ENCODE measurements at regions not wholly inside any gene's neighbourhood (a gene's known extent, or its start where the extent isn't known, plus 50 kb on each side); places are given as distances from the start of the nearest gene placed in this dataset.

DNA sequence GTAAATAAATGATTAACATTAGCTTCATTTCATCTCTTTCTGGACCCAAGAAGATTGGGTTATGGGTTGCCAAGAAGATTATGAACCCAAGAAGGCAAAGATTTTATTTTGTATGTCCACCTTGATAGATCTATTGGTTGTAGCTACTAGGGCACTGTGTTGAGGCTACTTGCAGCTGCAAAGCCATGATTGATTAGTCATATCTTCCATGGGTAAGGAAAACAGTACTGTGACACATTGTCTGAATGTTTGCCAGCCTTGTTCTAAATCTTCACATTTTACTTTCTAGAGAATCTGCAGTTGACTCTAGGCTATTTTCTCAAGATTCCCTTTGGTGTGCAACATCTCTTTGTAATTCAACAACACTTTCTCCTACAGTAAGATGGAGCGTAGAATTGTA lies 229.2 kb upstream of the KCNH8 start:
- TF ChIP-seq, protein P1, sequence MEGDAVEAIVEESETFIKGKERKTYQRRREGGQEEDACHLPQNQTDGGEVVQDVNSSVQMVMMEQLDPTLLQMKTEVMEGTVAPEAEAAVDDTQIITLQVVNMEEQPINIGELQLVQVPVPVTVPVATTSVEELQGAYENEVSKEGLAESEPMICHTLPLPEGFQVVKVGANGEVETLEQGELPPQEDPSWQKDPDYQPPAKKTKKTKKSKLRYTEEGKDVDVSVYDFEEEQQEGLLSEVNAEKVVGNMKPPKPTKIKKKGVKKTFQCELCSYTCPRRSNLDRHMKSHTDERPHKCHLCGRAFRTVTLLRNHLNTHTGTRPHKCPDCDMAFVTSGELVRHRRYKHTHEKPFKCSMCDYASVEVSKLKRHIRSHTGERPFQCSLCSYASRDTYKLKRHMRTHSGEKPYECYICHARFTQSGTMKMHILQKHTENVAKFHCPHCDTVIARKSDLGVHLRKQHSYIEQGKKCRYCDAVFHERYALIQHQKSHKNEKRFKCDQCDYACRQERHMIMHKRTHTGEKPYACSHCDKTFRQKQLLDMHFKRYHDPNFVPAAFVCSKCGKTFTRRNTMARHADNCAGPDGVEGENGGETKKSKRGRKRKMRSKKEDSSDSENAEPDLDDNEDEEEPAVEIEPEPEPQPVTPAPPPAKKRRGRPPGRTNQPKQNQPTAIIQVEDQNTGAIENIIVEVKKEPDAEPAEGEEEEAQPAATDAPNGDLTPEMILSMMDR (IDR thresholded peaks at IDR 0.05), result no peak
- no peak for TF ChIP-seq POLR2A (IDR thresholded peaks at IDR 0.05)

All from esophagus squamous epithelium (tissue), 4 donors.